NCI-H345 (cell line): ENCODE measurements at regions not wholly inside any gene's neighbourhood (a gene's known extent, or its start where the extent isn't known, plus 50 kb on each side); places are given as distances from the start of the nearest gene placed in this dataset.
"Not testable (repeated sequence)": the region's sequence is repeated elsewhere in the genome, so short reads cannot be mapped to it uniquely, and the experiment has no call there.

Experiments used
- DNase-seq: peaks from one replicate; lab custom pipeline; 2025; lab: John Stamatoyannopoulos, UW

DNA sequence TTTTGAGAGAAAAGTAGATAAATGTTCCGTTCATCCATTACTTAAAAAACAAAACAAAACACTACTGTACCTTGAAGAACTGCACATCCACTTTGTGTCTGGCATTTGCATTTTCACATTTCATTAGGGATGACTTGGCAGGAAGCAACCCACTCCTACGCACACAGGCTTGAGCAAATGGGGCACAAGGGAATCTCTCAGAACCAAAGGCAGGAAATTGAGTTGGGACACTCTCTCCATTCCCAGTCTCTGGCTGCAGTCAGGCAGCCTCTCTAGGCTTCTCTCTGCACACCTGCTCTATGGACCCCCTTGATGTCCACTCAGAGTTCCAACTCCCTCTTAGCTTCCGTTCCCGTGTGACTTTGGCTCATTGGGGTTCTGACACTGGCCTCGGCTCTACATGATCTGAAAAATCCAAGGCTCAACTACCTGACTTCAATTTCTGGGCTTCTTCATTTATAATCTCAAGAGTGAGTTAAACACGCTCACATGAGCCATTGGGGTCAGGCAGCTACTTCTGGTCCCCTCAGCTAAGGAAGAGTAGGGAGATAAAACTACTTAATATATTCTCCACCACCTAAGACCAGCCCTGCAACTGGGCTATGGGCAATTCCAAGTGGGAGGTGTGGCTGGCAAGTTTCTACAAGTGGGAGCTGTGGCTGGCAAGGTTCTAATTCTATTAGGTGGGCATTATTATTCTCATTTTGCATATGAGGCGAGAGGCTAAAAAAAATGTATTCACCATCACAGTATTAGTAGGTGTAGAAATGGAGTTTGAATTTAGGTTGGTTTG, 251.9 kb downstream of the SOD2 start:
- no peak for DNase-seq

DNA sequence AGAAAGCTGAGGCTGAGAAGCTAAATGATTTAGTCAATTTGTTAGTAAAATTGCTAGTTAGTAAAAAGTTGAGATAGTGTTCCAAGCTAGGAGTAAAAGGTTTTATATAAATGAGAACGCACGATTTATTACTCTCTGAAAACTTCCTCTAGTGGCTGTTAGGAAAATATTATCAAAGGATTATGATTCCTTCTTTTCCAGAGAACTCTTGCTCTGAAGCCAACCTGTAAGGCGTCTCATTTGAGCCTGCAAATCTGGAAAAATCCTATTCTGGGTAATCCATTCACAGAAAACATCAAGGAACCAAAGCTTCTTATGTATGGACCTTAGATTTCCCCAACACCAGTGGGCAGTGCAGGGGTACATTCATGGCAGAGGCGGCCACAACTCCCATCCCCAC, 252.7 kb downstream of the SOD2 start:
- no peak for DNase-seq

DNA sequence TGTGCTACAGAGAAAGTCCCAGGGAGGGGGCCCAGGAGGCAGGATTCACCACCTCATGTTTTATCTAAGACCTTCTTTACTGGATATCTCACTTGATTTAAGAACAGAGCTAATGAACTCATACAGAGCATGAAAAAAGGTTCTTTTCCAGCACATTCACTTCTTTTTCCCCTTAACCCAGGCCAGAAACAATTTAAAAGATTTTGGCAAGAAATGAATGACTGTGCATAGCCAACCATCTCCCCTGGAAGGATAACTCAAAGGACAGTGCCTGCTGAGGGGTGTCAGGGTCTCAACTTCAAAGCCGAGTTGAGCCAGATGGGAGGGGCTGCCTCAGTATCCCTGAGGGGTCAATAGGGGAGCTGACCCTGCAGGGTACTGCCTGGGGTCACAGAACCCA, 253.4 kb downstream of the SOD2 start:
- no peak for DNase-seq

DNA sequence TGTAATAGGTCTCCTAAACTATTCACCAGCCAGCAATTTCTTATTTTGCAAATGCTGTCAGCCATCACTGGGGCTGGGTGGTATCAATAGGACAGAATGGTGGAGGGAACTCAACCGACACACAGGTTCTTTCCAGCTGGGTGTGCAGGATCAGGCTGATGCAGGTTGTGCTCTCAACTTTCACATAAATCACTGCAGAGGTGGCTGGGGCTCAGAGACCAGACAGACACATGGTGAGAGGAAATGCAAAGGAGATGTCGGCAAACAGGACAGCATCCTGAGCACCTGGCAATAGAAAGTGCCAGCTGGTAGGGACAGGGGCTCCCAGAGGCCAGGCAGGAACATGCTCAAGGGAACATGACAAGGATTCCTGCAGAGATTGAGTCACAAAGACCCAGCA, 254.9 kb downstream of the SOD2 start:
- DNase-seq, result peak; percentile 29

GRCh38 chr6:159436581-159436980, 256.5 kb downstream of the SOD2 start:
- DNase-seq, result peak; percentile 4

- DNase-seq, result no peak
These were observed 257.3 kb downstream of the SOD2 start for GRCh38 chr6:159435701-159436100.

GRCh38 chr6:159434410-159434809, 258.6 kb downstream of the SOD2 start:
- DNase-seq, result no peak

DNA sequence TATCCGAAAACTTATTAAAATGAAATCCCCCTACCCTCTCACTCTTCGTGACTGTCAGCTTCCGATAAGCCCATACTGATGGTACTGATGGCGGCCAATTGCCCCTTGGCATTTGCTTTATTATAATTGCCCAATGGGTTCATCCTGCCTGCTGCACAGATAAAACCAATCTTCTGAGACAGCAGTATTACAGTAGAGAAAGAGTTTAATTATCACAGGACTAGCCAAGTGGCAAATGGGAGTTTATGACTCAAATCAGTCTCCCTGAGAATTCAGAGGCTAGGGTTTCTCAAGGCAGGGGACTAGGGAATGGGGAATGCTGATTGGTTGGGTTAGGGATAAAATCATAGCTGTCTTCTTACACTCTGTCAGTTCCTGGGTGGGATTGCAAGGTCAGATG, 259.5 kb downstream of the SOD2 start:
- no peak for DNase-seq

GRCh38 chr6:159431750-159432149, 261.3 kb downstream of the SOD2 start:
- DNase-seq, result no peak

- no peak for DNase-seq
These were observed 261.1 kb downstream of the FNDC1 start for GRCh38 chr6:159430323-159430722.

- DNase-seq, result no peak
These were observed 260.2 kb downstream of the FNDC1 start for GRCh38 chr6:159429433-159429832.

DNA sequence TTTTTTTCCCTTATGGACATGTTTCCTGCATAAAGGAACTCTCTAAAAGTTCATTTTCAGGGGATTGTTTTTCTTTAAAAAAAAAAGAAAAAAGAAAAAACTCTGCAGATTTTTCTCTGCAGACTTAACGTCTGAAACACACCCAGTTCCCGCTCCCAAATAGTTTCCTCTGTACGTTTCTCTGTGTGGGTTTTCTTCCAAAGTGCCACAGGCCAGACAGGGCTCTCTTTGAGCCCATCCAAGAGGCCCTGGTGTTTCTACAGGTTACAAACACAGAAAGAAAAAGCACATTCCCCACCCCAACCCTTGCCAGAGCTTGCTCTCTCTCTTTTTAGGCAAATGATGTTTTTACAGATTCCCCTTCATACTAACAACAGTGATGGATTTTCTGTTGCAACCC, 258.6 kb downstream of the FNDC1 start:
- DNase-seq, result no peak

GRCh38 chr6:159427335-159427734, 258.1 kb downstream of the FNDC1 start:
- DNase-seq, result no peak

GRCh38 chr6:159425421-159425820, 256.2 kb downstream of the FNDC1 start:
- DNase-seq, result no peak

DNA sequence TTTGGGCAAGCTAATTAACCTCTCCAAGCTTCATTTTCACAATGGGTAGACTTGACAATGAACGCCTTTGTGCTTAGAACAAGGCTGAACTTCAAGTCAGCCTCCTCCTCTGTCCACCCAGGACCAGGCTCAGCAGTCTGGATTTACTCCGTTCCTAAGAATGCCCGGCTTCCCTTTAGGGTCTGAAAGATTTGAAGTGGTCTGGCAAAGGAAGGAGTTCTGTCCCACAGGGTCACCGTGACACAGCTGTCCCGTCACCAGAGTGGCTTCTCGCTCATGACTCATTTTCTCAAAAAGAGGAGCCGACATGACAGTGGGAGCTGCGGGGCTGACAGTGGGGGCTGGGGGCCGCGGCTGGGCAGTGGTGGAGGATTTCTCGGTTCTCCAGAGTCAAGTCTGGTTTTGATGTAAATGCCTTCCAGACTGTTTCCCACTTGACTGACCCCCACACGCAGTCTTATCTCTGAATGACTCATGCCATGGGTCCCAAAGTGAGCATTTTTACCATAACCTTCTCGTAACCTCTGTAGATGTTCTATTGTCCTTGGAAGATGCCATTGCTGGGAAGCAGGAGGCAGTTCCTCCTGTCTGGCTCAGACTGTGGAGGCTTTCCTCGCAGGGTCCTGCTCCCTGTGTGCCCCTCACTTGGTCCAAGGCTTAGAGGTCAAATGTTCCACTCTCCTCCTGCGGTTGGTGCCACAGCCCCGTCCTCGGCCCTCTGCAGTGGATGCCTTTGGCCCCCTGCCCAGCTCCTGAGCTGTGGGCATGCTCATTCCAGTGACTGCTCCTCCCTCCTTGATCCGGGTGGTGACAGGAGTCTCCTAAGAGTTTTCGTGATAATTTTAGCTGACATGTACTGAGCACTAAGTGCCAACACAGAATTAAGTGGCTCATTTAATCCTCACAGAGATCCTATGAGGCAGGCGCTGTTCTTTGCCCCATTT, 253.1 kb downstream of the FNDC1 start:
- no peak for DNase-seq

DNA sequence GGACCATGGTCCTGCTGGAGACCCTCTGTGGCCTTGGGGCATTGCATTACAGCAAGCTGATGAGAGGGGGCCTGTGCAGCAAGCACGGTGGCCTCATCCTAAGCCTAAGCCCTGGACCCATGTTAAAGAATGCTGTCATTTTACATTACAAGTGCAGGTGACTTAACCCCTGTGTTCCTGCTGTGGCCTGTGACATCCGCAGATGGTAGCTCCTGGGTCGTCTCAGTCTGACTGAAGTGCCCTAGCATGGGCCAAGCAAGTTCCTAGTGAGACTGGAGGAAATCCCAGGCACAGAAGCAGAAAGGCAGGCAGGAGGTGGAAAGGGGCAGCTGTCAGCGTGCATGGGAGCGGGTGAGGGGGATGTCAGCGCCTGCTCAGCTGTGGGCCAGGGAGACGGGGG, 252.4 kb downstream of the FNDC1 start:
- no peak for DNase-seq

DNA sequence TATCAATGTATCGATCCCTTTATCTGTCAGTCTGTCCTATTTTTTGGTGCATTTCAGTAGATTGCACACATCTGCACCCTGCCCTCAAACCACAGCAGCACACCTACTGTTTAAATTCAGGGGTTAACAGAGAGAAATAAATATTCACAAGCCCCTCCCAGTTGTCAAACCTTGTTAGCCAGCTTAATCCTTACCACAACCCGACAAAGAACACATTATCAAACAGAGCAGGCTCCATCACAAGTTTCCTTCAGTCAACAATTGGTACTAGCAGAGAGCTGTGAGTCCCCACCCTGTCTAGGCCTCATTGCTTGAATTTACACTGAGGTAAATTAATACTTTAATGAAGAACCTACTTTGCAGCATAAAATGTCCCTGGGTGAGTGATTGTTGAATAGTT, 249.8 kb downstream of the FNDC1 start:
- no peak for DNase-seq

- no peak for DNase-seq
These were observed 247.8 kb downstream of the FNDC1 start for GRCh38 chr6:159416891-159417560.

DNA sequence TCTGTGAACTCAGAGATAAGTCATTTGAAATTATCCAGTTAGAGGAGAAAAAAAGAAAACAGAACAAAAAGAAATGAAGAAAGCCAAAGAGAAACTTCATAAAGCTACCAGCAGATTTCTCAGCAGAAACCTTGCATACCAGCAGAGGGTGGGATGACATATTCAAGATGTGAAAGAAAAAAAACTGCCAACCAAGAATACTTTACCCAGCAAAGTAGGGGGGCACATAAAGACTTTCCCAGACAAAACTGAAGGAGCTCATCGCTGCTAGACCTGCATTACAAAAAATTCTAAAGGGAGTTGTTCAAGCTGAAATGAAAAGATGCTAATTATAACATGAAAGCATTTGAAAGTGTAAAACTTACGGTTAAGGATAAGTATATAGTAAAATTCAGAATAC, 246.3 kb downstream of the FNDC1 start:
- DNase-seq, result no peak

GRCh38 chr6:159414711-159415110, 245.5 kb downstream of the FNDC1 start:
- no peak for DNase-seq

DNA sequence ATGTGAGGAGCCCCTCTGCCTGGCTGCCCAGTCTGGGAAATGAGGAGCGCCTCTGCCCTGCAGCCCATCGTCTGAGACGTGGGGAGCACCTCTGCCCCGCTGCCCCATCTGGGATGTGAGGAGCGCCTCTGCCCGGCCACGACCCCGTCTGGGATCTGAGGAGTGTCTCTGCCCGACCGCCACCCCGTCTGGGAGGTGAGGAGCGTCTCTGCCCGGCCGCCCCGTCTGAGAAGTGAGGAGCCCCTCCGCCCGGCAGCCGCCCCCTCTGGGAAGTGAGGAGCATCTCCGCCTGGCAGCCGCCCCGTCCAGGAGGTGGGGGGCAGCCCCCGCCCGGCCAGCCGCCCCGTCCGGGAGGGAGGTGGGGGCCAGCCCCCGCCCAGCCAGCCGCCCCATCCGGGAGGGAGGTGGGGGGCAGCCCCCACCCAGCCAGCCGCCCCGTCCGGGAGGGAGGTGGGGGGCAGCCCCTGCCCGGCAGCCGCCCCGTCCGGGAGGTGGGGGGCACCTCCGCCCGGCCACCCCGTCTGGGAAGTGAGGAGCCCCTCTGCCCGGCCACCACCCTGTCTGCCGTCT, 238.1 kb downstream of the FNDC1 start:
- DNase-seq, result not testable (repeated sequence)

- DNase-seq, result no peak
These were observed 235.1 kb downstream of the FNDC1 start for GRCh38 chr6:159404296-159404695.
